ENCODE measurements at regions not wholly inside any gene's neighbourhood (a gene's known extent, or its start where the extent isn't known, plus 50 kb on each side); places are given as distances from the start of the nearest gene placed in this dataset.

- no peak for DNase-seq (ENCODE audit: low read depth in 4 of 4, low spot score in 3 of 4)
Observed at GRCh38 chr9:119095072-119095471, 274.2 kb downstream of the BRINP1 start.

GRCh38 chr9:119101048-119101447, 268.2 kb downstream of the BRINP1 start:
- no peak for DNase-seq (ENCODE audit: low read depth in 4 of 4, low spot score in 3 of 4)

- no peak for DNase-seq (ENCODE audit: low read depth in 4 of 4, low spot score in 3 of 4)
Observed at GRCh38 chr9:119114681-119115080, 254.6 kb downstream of the BRINP1 start.

All from right renal pelvis (tissue), 4 donors.